ENCODE measurements at regions not wholly inside any gene's neighbourhood (a gene's known extent, or its start where the extent isn't known, plus 50 kb on each side); places are given as distances from the start of the nearest gene placed in this dataset.
A peak's percentile ranks its signal among the peaks of the same experiment; 100 is the strongest.

GRCh38 chr20:48193627-48194425 is 408.5 kb upstream of the SULF2 start:
- Histone ChIP-seq H3K27me3 (no peaks in the 10 kb centered on the region), H3K36me3 (no peaks in the 10 kb centered on the region), H3K27ac (peak overlapping the region in 3 of 4 donors; percentile 22 to 79 (median 79)), H3K4me1 (peaks cover 23 to 100% (median 35%) of the 10 kb centered on the region in 3 donors), H3K9me3 (no peaks in the 10 kb centered on the region), H3K4me3 (peak overlapping the region in 1 of 4 donors; percentile 29)
- no peak for DNase-seq
- TF ChIP-seq POLR2A (IDR thresholded peaks at IDR 0.05), result no peak
- intact Hi-C loops (cut with DNase I), result no loop called here
- 56 to 73% methylated on average over 5 to 7 of the region's 11 CpGs for WGBS, 2 donors

- H3K9me3 ChIP-seq, result no peaks in the 10 kb centered on the region
- H3K27me3 ChIP-seq, result no peaks in the 10 kb centered on the region
- WGBS, 2 donors, result 70 to 78% methylated on average over 3 to 4 of the region's 12 CpGs
- H3K4me3 ChIP-seq, result peak overlapping the region in 2 of 4 donors; percentile 20 to 29
- no peak for DNase-seq
- intact Hi-C loops (cut with DNase I), result no loop called here
- peaks cover 23 to 95% (median 39%) of the 10 kb centered on the region in 3 donors for H3K4me1 ChIP-seq
- TF ChIP-seq POLR2A (IDR thresholded peaks at IDR 0.05), result peak in 1 of 4 donors; percentile 38
- TF ChIP-seq, protein P1, sequence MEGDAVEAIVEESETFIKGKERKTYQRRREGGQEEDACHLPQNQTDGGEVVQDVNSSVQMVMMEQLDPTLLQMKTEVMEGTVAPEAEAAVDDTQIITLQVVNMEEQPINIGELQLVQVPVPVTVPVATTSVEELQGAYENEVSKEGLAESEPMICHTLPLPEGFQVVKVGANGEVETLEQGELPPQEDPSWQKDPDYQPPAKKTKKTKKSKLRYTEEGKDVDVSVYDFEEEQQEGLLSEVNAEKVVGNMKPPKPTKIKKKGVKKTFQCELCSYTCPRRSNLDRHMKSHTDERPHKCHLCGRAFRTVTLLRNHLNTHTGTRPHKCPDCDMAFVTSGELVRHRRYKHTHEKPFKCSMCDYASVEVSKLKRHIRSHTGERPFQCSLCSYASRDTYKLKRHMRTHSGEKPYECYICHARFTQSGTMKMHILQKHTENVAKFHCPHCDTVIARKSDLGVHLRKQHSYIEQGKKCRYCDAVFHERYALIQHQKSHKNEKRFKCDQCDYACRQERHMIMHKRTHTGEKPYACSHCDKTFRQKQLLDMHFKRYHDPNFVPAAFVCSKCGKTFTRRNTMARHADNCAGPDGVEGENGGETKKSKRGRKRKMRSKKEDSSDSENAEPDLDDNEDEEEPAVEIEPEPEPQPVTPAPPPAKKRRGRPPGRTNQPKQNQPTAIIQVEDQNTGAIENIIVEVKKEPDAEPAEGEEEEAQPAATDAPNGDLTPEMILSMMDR (IDR thresholded peaks at IDR 0.05), result no peak
- peak overlapping the region in 3 of 4 donors; percentile 41 to 79 (median 79) for H3K27ac ChIP-seq
- no peaks in the 10 kb centered on the region for H3K36me3 ChIP-seq
These were observed 406.8 kb upstream of the SULF2 start for GRCh38 chr20:48192109-48192508.

- no peak for DNase-seq
These were observed 405.9 kb upstream of the SULF2 start for GRCh38 chr20:48191200-48191599.

GRCh38 chr20:48190757-48191156 is 405.5 kb upstream of the SULF2 start:
- TF ChIP-seq, protein P1 (IDR thresholded peaks at IDR 0.05), result no peak
- TF ChIP-seq POLR2A (IDR thresholded peaks at IDR 0.05), result no peak
- Histone ChIP-seq H3K9me3 (no peaks in the 10 kb centered on the region), H3K4me3 (no peak overlapping the region), H3K27ac (peak overlapping the region in 3 of 4 donors; percentile 55 to 79 (median 73)), H3K36me3 (no peaks in the 10 kb centered on the region), H3K4me1 (peaks cover 18 to 95% (median 47%) of the 10 kb centered on the region in 3 donors), H3K27me3 (no peaks in the 10 kb centered on the region)
- intact Hi-C loops (cut with DNase I), result no loop called here
- 47 to 50% methylated on average over 4 of the region's 4 CpGs for WGBS, 2 donors
- no peak for DNase-seq

More at GRCh38 chr20:48191200-48191599, 405.9 kb upstream of the SULF2 start:
- no peaks in the 10 kb centered on the region for H3K36me3 ChIP-seq
- WGBS, 2 donors, result 54 to 73% methylated on average over 3 of the region's 3 CpGs
- TF ChIP-seq POLR2A (IDR thresholded peaks at IDR 0.05), result no peak
- TF ChIP-seq, protein P1 (IDR thresholded peaks at IDR 0.05), result peak in 3 of 6 experiments; percentile 30 to 45 (median 34)
- no peaks in the 10 kb centered on the region for H3K9me3 ChIP-seq
- H3K4me1 ChIP-seq, result peaks cover 18 to 95% (median 47%) of the 10 kb centered on the region in 3 donors
- intact Hi-C loops (cut with DNase I), result no loop called here
- H3K27me3 ChIP-seq, result no peaks in the 10 kb centered on the region
- peak overlapping the region in 3 of 4 donors; percentile 55 to 79 (median 73) for H3K27ac ChIP-seq
- no peak overlapping the region for H3K4me3 ChIP-seq

- intact Hi-C loops (cut with DNase I), result loop anchor here (10.0 kb wide), 1 partner anchor 404 kb away; the partner anchor contains the start of gene SULF2
- H3K36me3 ChIP-seq, result no peaks in the 10 kb centered on the region
- H3K4me3 ChIP-seq, result no peak overlapping the region
- 29 to 38% methylated on average over 4 of the region's 4 CpGs for WGBS, 2 donors
- TF ChIP-seq POLR2A (IDR thresholded peaks at IDR 0.05), result no peak
- TF ChIP-seq, protein P1 (IDR thresholded peaks at IDR 0.05), result peak in 5 of 6 experiments; percentile 32 to 66 (median 63)
- H3K9me3 ChIP-seq, result no peaks in the 10 kb centered on the region
- no peak for DNase-seq
- H3K27me3 ChIP-seq, result no peaks in the 10 kb centered on the region
- peaks cover 18 to 79% (median 37%) of the 10 kb centered on the region in 3 donors for H3K4me1 ChIP-seq
- peak overlapping the region in 1 of 4 donors; percentile 79 for H3K27ac ChIP-seq
These were observed 403.9 kb upstream of the SULF2 start for GRCh38 chr20:48189181-48189580.

Measured in esophagus squamous epithelium (tissue), 5 donors.